ENCODE measurements at regions not wholly inside any gene's neighbourhood (a gene's known extent, or its start where the extent isn't known, plus 50 kb on each side); places are given as distances from the start of the nearest gene placed in this dataset.

- 93% methylated on average over 4 of the region's 5 CpGs for WGBS (ENCODE audit: insufficient coverage)
- Mint-ChIP-seq H3K27me3 (ENCODE audit: low read depth in 2 of 2) (no peaks in the 10 kb centered on the region), H3K9me3 (no peaks in the 10 kb centered on the region), H3K27ac (no peak overlapping the region), H3K36me3 (no peaks in the 10 kb centered on the region), H3K4me3 (no peak overlapping the region), H3K4me1 (peaks cover 19 to 23% of the 10 kb centered on the region in 2 donors)
- H3K4me3 ChIP-seq (ENCODE audit: low read length), result no peak overlapping the region
- ATAC-seq, result no peak
- DNase-seq, result no peak
- H3K9me3 ChIP-seq (ENCODE audit: control insufficient read depth, insufficient read depth, low read length), result no peaks in the 10 kb centered on the region
- no peaks in the 10 kb centered on the region for H3K27me3 ChIP-seq (ENCODE audit: control insufficient read depth, insufficient read depth, low read length)
- H3K36me3 ChIP-seq (ENCODE audit: control insufficient read depth, insufficient read depth, low read length), result no peaks in the 10 kb centered on the region
- peaks cover 26% of the 10 kb centered on the region for H3K4me1 ChIP-seq (ENCODE audit: control insufficient read depth, insufficient read depth, low read length)
- no peak overlapping the region for H3K27ac ChIP-seq (ENCODE audit: low read length)
- intact Hi-C loops (cut with micrococcal nuclease), result loop anchor here (10.0 kb wide), 1 partner anchor 930 kb away; no protein-coding TSS in a partner anchor
- TF ChIP-seq CTCF (IDR thresholded peaks at IDR 0.05), result no peak
Observed at GRCh38 chr5:68444833-68445232, 229.3 kb downstream of the PIK3R1 start.

- intact Hi-C loops (cut with micrococcal nuclease), result loop anchor here (10.0 kb wide), 1 partner anchor 931 kb away; no protein-coding TSS in a partner anchor
- H3K27ac ChIP-seq (ENCODE audit: low read length), result no peak overlapping the region
- no peaks in the 10 kb centered on the region for H3K9me3 Mint-ChIP-seq
- peaks cover 0 to under 1% of the 10 kb centered on the region in 2 donors for H3K27me3 Mint-ChIP-seq (ENCODE audit: low read depth in 2 of 2)
- DNase-seq (no peak), ATAC-seq (no peak)
- H3K36me3 Mint-ChIP-seq, result no peaks in the 10 kb centered on the region
- H3K4me1 ChIP-seq (ENCODE audit: control insufficient read depth, insufficient read depth, low read length), result peaks cover 26% of the 10 kb centered on the region
- H3K4me1 Mint-ChIP-seq, result peaks cover 19% of the 10 kb centered on the region in 2 donors
- no peaks in the 10 kb centered on the region for H3K36me3 ChIP-seq (ENCODE audit: control insufficient read depth, insufficient read depth, low read length)
- H3K27me3 ChIP-seq (ENCODE audit: control insufficient read depth, insufficient read depth, low read length), result no peaks in the 10 kb centered on the region
- no peak overlapping the region for H3K4me3 Mint-ChIP-seq
- H3K27ac Mint-ChIP-seq, result no peak overlapping the region
- 77% methylated on average over 4 of the region's 6 CpGs for WGBS (ENCODE audit: insufficient coverage)
- no peak overlapping the region for H3K4me3 ChIP-seq (ENCODE audit: low read length)
- TF ChIP-seq CTCF (IDR thresholded peaks at IDR 0.05), result no peak
- no peaks in the 10 kb centered on the region for H3K9me3 ChIP-seq (ENCODE audit: control insufficient read depth, insufficient read depth, low read length)
Observed at GRCh38 chr5:68445257-68446069, 229.9 kb downstream of the PIK3R1 start.

GRCh38 chr5:68446070-68446357 lies 230.5 kb downstream of the PIK3R1 start:
- Histone ChIP-seq H3K4me3 (ENCODE audit: low read length) (no peak overlapping the region), H3K27ac (ENCODE audit: low read length) (no peak overlapping the region), H3K27me3 (ENCODE audit: control insufficient read depth, insufficient read depth, low read length) (no peaks in the 10 kb centered on the region), H3K4me1 (ENCODE audit: control insufficient read depth, insufficient read depth, low read length) (peaks cover 20% of the 10 kb centered on the region), H3K36me3 (ENCODE audit: control insufficient read depth, insufficient read depth, low read length) (no peaks in the 10 kb centered on the region), H3K9me3 (ENCODE audit: control insufficient read depth, insufficient read depth, low read length) (no peaks in the 10 kb centered on the region)
- Mint-ChIP-seq H3K4me3 (no peak overlapping the region), H3K4me1 (peaks cover 13 to 15% of the 10 kb centered on the region in 2 donors), H3K27me3 (ENCODE audit: low read depth in 2 of 2) (peaks cover 0 to 3% of the 10 kb centered on the region in 2 donors), H3K9me3 (no peaks in the 10 kb centered on the region), H3K27ac (no peak overlapping the region), H3K36me3 (no peaks in the 10 kb centered on the region)
- intact Hi-C loops (cut with micrococcal nuclease), result loop anchor here (10.0 kb wide), 1 partner anchor 931 kb away; no protein-coding TSS in a partner anchor
- TF ChIP-seq CTCF (IDR thresholded peaks at IDR 0.05), result no peak
- no CpG with 5 or more reads among the region's 1 CpG for WGBS (ENCODE audit: insufficient coverage)
- DNase-seq (no peak), ATAC-seq (no peak)
